ENCODE measurements at regions not wholly inside any gene's neighbourhood (a gene's known extent, or its start where the extent isn't known, plus 50 kb on each side); places are given as distances from the start of the nearest gene placed in this dataset.

- Histone ChIP-seq H3K4me3 (ENCODE audit: low read depth, low read length, poor library complexity, severe bottlenecking) (no peak overlapping the region), H3K9me3 (ENCODE audit: low read length) (no peaks in the 10 kb centered on the region), H3F3A (ENCODE audit: insufficient read depth, low read length) (no peaks in the 10 kb centered on the region), H3K79me2 (ENCODE audit: insufficient read depth, low read length) (no peaks in the 10 kb centered on the region), H3K9me2 (ENCODE audit: low read depth, low read length) (no peaks in the 10 kb centered on the region), H3K27me3 (ENCODE audit: insufficient read depth, low read length) (no peaks in the 10 kb centered on the region), H3K36me3 (ENCODE audit: insufficient read depth, low read length) (no peaks in the 10 kb centered on the region), H3K9ac (ENCODE audit: low read length) (no peak overlapping the region), H3K27ac (ENCODE audit: low read depth, low read length, poor library complexity, severe bottlenecking) (no peak overlapping the region), H3K4me2 (ENCODE audit: low read length) (no peak overlapping the region), H2AFZ (ENCODE audit: low read length) (no peak overlapping the region), H3K4me1 (ENCODE audit: insufficient read depth, low read length, severe bottlenecking) (no peaks in the 10 kb centered on the region), H4K20me1 (ENCODE audit: insufficient read depth, low read length) (no peaks in the 10 kb centered on the region)
- TF ChIP-seq CTCF (IDR thresholded peaks at IDR 0.05; ENCODE audit: low read length) (no peak), EZH2 (IDR thresholded peaks at IDR 0.05; ENCODE audit: borderline replicate concordance, low read length) (no peak)
These were observed 89.4 kb upstream of the NPY2R start for GRCh38 chr4:155119006-155119405.

DNA sequence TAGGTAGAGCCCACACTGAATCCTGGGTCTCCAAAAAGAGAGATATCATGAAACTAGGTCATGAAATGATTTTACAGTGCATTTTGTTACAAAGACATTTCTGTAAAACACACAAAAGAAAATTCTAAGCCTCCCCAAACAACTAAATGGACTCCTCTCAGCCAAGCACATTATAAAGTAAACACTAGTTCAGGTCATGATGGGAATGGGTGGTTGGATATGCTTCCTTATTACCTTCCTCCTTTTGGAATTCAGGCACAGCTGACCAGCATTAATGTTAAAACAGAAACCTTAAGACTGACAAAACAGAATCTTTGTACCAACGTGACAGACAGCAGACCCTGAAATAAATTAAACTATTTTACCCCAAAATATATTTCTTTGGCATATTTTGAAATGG is 87.9 kb upstream of the NPY2R start:
- H3K4me1 ChIP-seq (ENCODE audit: insufficient read depth, low read length, severe bottlenecking): no peaks in the 10 kb centered on the region
- H3F3A ChIP-seq (ENCODE audit: insufficient read depth, low read length): no peaks in the 10 kb centered on the region
- H3K27ac ChIP-seq (ENCODE audit: low read depth, low read length, poor library complexity, severe bottlenecking): no peak overlapping the region
- no peak for TF ChIP-seq CTCF (IDR thresholded peaks at IDR 0.05; ENCODE audit: low read length)
- TF ChIP-seq EZH2 (IDR thresholded peaks at IDR 0.05; ENCODE audit: borderline replicate concordance, low read length): no peak
- no peaks in the 10 kb centered on the region for H3K9me2 ChIP-seq (ENCODE audit: low read depth, low read length)
- H4K20me1 ChIP-seq (ENCODE audit: insufficient read depth, low read length): no peaks in the 10 kb centered on the region
- H3K9ac ChIP-seq (ENCODE audit: low read length): no peak overlapping the region
- H3K27me3 ChIP-seq (ENCODE audit: insufficient read depth, low read length): no peaks in the 10 kb centered on the region
- no peaks in the 10 kb centered on the region for H3K9me3 ChIP-seq (ENCODE audit: low read length)
- no peak overlapping the region for H2AFZ ChIP-seq (ENCODE audit: low read length)
- H3K4me3 ChIP-seq (ENCODE audit: low read depth, low read length, poor library complexity, severe bottlenecking): no peak overlapping the region
- H3K79me2 ChIP-seq (ENCODE audit: insufficient read depth, low read length): no peaks in the 10 kb centered on the region
- H3K36me3 ChIP-seq (ENCODE audit: insufficient read depth, low read length): no peaks in the 10 kb centered on the region
- H3K4me2 ChIP-seq (ENCODE audit: low read length): no peak overlapping the region

DNA sequence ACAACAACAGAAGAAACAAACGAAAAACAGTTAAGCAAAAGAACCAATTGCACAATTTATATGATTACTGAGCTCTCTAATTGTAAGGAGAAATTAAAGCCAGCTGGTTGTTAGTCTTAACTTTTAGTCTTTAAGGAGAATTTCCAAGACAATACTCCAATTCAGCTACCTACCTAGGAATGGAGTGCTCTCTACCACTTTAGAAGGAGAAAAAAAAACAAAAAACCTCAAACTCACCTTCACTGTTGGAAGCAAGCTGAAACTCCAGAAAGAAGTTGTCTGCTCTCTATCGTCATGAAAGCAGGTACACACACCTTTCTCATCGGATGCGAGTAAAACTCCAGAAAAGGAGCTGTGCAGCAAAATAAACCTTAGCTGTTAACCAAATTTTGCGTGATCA is 86.1 kb upstream of the NPY2R start:
- Histone ChIP-seq H3K4me3 (ENCODE audit: low read depth, low read length, poor library complexity, severe bottlenecking) (no peak overlapping the region), H2AFZ (ENCODE audit: low read length) (no peak overlapping the region), H3K4me2 (ENCODE audit: low read length) (no peak overlapping the region), H3K27me3 (ENCODE audit: insufficient read depth, low read length) (no peaks in the 10 kb centered on the region), H3K4me1 (ENCODE audit: insufficient read depth, low read length, severe bottlenecking) (no peaks in the 10 kb centered on the region), H3F3A (ENCODE audit: insufficient read depth, low read length) (no peaks in the 10 kb centered on the region), H3K9me2 (ENCODE audit: low read depth, low read length) (no peaks in the 10 kb centered on the region), H3K79me2 (ENCODE audit: insufficient read depth, low read length) (no peaks in the 10 kb centered on the region), H4K20me1 (ENCODE audit: insufficient read depth, low read length) (no peaks in the 10 kb centered on the region), H3K9me3 (ENCODE audit: low read length) (no peaks in the 10 kb centered on the region), H3K27ac (ENCODE audit: low read depth, low read length, poor library complexity, severe bottlenecking) (no peak overlapping the region), H3K36me3 (ENCODE audit: insufficient read depth, low read length) (no peaks in the 10 kb centered on the region), H3K9ac (ENCODE audit: low read length) (no peak overlapping the region)
- TF ChIP-seq EZH2 (IDR thresholded peaks at IDR 0.05; ENCODE audit: borderline replicate concordance, low read length) (no peak), CTCF (IDR thresholded peaks at IDR 0.05; ENCODE audit: low read length) (no peak)
